ENCODE measurements at regions not wholly inside any gene's neighbourhood (a gene's known extent, or its start where the extent isn't known, plus 50 kb on each side); places are given as distances from the start of the nearest gene placed in this dataset.

DNA sequence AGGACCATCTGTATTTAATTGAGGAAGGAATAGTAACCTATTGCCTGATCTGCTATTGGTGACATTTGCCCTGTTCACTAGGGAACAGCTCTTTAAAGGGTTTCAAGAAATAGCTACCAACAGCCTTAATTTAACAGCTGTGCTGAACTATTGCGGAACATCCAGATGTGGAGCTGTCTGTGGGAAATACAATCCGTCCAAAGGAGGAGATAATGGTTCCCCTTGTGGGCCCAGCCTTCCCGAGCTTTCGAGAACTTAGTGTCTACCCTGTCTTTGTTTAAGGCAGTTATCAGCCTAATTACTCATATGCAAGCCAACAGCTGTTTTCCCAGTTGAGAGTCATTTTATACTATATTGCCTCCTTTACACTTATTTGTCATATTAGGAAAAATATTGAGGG is 398.6 kb downstream of the WDR72 start:
- ChIA-PET CTCF (no interaction called here), POLR2A (no interaction called here)
- Histone ChIP-seq H3K27me3 (ENCODE audit: insufficient read depth) (no peaks in the 10 kb centered on the region), H3K9me2 (no peaks in the 10 kb centered on the region), H4K20me1 (ENCODE audit: insufficient read depth) (no peaks in the 10 kb centered on the region), H3K4me2 (no peak overlapping the region), H3K4me1 (ENCODE audit: control insufficient read depth in 1 of 2, insufficient read depth in 2 of 2, low read depth in 1 of 2, low read length in 1 of 2) (no peaks in the 10 kb centered on the region), H3K9ac (no peak overlapping the region), H3K9me3 (no peaks in the 10 kb centered on the region), H3K79me2 (ENCODE audit: insufficient read depth) (no peaks in the 10 kb centered on the region), H3K4me3 (ENCODE audit: low read depth in 2 of 2, low read length in 1 of 2) (no peak overlapping the region), H3K27ac (ENCODE audit: low read depth in 2 of 2, low read length in 1 of 2) (no peak overlapping the region), H2AFZ (ENCODE audit: low read depth) (no peak overlapping the region), H3F3A (replicated peaks; ENCODE audit: insufficient read depth) (no peaks in the 10 kb centered on the region), H3K36me3 (replicated peaks in 1 of 2; ENCODE audit: control insufficient read depth in 1 of 2, insufficient read depth in 2 of 2, low read length in 1 of 2) (no peaks in the 10 kb centered on the region)
- DNase-seq, result no peak
- 13% methylated on average over 4 of the region's 4 CpGs for WGBS (ENCODE audit: low lambda C conversion rate)
- TF ChIP-seq TAF1 (IDR thresholded peaks at IDR 0.05; ENCODE audit: borderline replicate concordance, low read depth, low read length), result no peak
- no peak for TF ChIP-seq NRF1 (IDR thresholded peaks at IDR 0.05; ENCODE audit: low read depth, low read length)
- TF ChIP-seq, protein P1, sequence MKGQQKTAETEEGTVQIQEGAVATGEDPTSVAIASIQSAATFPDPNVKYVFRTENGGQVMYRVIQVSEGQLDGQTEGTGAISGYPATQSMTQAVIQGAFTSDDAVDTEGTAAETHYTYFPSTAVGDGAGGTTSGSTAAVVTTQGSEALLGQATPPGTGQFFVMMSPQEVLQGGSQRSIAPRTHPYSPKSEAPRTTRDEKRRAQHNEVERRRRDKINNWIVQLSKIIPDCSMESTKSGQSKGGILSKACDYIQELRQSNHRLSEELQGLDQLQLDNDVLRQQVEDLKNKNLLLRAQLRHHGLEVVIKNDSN (IDR thresholded peaks at IDR 0.05; ENCODE audit: borderline replicate concordance, low read depth), result no peak
- TF ChIP-seq, protein P2, sequence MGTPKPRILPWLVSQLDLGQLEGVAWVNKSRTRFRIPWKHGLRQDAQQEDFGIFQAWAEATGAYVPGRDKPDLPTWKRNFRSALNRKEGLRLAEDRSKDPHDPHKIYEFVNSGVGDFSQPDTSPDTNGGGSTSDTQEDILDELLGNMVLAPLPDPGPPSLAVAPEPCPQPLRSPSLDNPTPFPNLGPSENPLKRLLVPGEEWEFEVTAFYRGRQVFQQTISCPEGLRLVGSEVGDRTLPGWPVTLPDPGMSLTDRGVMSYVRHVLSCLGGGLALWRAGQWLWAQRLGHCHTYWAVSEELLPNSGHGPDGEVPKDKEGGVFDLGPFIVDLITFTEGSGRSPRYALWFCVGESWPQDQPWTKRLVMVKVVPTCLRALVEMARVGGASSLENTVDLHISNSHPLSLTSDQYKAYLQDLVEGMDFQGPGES (IDR thresholded peaks at IDR 0.05; ENCODE audit: low read depth, low read length), result no peak
- no peak for TF ChIP-seq SMC3 (IDR thresholded peaks at IDR 0.05; ENCODE audit: low read depth, low read length)
- no peak for TF ChIP-seq NFIC (IDR thresholded peaks at IDR 0.05; ENCODE audit: borderline replicate concordance)
- no peak for TF ChIP-seq GATA2 (CRISPR knock-in tag; IDR thresholded peaks at IDR 0.05)
- TF ChIP-seq, protein P3, sequence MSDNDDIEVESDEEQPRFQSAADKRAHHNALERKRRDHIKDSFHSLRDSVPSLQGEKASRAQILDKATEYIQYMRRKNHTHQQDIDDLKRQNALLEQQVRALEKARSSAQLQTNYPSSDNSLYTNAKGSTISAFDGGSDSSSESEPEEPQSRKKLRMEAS (IDR thresholded peaks at IDR 0.05; ENCODE audit: low read depth), result no peak
- TF ChIP-seq ELF1 (IDR thresholded peaks at IDR 0.05), result no peak
- TF ChIP-seq YY1 (IDR thresholded peaks at IDR 0.05; ENCODE audit: low read depth), result no peak
- TF ChIP-seq, protein P4, sequence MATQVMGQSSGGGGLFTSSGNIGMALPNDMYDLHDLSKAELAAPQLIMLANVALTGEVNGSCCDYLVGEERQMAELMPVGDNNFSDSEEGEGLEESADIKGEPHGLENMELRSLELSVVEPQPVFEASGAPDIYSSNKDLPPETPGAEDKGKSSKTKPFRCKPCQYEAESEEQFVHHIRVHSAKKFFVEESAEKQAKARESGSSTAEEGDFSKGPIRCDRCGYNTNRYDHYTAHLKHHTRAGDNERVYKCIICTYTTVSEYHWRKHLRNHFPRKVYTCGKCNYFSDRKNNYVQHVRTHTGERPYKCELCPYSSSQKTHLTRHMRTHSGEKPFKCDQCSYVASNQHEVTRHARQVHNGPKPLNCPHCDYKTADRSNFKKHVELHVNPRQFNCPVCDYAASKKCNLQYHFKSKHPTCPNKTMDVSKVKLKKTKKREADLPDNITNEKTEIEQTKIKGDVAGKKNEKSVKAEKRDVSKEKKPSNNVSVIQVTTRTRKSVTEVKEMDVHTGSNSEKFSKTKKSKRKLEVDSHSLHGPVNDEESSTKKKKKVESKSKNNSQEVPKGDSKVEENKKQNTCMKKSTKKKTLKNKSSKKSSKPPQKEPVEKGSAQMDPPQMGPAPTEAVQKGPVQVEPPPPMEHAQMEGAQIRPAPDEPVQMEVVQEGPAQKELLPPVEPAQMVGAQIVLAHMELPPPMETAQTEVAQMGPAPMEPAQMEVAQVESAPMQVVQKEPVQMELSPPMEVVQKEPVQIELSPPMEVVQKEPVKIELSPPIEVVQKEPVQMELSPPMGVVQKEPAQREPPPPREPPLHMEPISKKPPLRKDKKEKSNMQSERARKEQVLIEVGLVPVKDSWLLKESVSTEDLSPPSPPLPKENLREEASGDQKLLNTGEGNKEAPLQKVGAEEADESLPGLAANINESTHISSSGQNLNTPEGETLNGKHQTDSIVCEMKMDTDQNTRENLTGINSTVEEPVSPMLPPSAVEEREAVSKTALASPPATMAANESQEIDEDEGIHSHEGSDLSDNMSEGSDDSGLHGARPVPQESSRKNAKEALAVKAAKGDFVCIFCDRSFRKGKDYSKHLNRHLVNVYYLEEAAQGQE (IDR thresholded peaks at IDR 0.05; ENCODE audit: low read depth, low read length), result no peak
- TF ChIP-seq, protein P5, sequence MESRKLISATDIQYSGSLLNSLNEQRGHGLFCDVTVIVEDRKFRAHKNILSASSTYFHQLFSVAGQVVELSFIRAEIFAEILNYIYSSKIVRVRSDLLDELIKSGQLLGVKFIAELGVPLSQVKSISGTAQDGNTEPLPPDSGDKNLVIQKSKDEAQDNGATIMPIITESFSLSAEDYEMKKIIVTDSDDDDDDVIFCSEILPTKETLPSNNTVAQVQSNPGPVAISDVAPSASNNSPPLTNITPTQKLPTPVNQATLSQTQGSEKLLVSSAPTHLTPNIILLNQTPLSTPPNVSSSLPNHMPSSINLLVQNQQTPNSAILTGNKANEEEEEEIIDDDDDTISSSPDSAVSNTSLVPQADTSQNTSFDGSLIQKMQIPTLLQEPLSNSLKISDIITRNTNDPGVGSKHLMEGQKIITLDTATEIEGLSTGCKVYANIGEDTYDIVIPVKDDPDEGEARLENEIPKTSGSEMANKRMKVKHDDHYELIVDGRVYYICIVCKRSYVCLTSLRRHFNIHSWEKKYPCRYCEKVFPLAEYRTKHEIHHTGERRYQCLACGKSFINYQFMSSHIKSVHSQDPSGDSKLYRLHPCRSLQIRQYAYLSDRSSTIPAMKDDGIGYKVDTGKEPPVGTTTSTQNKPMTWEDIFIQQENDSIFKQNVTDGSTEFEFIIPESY (IDR thresholded peaks at IDR 0.05; ENCODE audit: borderline replicate concordance, low read depth), result no peak
- TF ChIP-seq, protein P6, sequence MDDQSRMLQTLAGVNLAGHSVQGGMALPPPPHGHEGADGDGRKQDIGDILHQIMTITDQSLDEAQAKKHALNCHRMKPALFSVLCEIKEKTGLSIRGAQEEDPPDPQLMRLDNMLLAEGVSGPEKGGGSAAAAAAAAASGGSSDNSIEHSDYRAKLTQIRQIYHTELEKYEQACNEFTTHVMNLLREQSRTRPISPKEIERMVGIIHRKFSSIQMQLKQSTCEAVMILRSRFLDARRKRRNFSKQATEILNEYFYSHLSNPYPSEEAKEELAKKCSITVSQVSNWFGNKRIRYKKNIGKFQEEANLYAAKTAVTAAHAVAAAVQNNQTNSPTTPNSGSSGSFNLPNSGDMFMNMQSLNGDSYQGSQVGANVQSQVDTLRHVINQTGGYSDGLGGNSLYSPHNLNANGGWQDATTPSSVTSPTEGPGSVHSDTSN (IDR thresholded peaks at IDR 0.05), result no peak
- TF ChIP-seq FOXM1 (IDR thresholded peaks at IDR 0.05; ENCODE audit: low read depth), result no peak
- no peak for TF ChIP-seq FOXJ3 (CRISPR knock-in tag; IDR thresholded peaks at IDR 0.05)
- TF ChIP-seq EP300 (IDR thresholded peaks at IDR 0.05; ENCODE audit: borderline replicate concordance in 1 of 2, low read depth in 1 of 2, low read length in 1 of 2), result no peak

Data from SK-N-SH (cell line).